HEK293 (cell line): ENCODE measurements at regions not wholly inside any gene's neighbourhood (a gene's known extent, or its start where the extent isn't known, plus 50 kb on each side); places are given as distances from the start of the nearest gene placed in this dataset.

Source experiments
- CTCF ChIA-PET: fragments of 350-600 bp; formaldehyde crosslinking; extraction: SDS; loops from one replicate; lab custom pipeline; 2021; ENCODE audit warnings: antibody characterized with exemption; lab: Yijun Ruan, JAX
- POLR2A ChIA-PET: fragments of 300-600 bp; formaldehyde crosslinking; extraction: SDS; loops from one replicate; lab custom pipeline; 2020; ENCODE audit warnings: antibody characterized with exemption, inconsistent platforms; lab: Yijun Ruan, JAX
- H3K27ac ChIP-seq: fragments of 200-500 bp; sonication (Bioruptor generic); 2 replicates; pipeline ENCODE4 v1.5.1; 2014; ENCODE audit warnings: low read depth, low read length, control low read depth, inconsistent platforms; ENCODE audit errors: extremely low read depth
- H3K36me3 ChIP-seq, 2 experiments: fragments of 200-500 bp in 1 of 2; sonication (Bioruptor generic) in 1 of 2; 1 replicate in 1 of 2; 2 replicates in 1 of 2; pipeline ENCODE4 v1.5.1; 2014 to 2017; ENCODE audit warnings: inconsistent platforms in 2 of 2, low read length in 2 of 2; ENCODE audit not compliant: control insufficient read depth in 2 of 2, insufficient read depth in 1 of 2
- H3K4me1 ChIP-seq: fragments of 200-500 bp; sonication (Bioruptor generic); 2 replicates; pipeline ENCODE4 v1.5.1; 2014; ENCODE audit warnings: mild to moderate bottlenecking, low read length, inconsistent platforms; ENCODE audit not compliant: control insufficient read depth, insufficient read depth
- H3K4me3 ChIP-seq: 2 replicates; pipeline ENCODE4 v1.5.1; 2011; ENCODE audit warnings: low read depth, mild to moderate bottlenecking, control low read depth, low read length, moderate library complexity
- H3K9me3 ChIP-seq: fragments of 200-500 bp; sonication (Bioruptor generic); 2 replicates; pipeline ENCODE4 v1.5.1; 2014; ENCODE audit warnings: low read depth, low read length, inconsistent platforms; ENCODE audit not compliant: control insufficient read depth, insufficient read depth
- KLF16 ChIP-seq: fragments of 450-650 bp; formaldehyde crosslinking; IDR thresholded peaks from 2 replicates; pipeline ENCODE4 v1.5.1; 2017; ENCODE audit warnings: missing biosample characterization, missing genetic modification characterization
- PATZ1 ChIP-seq: fragments of 450-650 bp; formaldehyde crosslinking; IDR thresholded peaks from 2 replicates; pipeline ENCODE4 v1.5.1; 2016; ENCODE audit warnings: missing biosample characterization, missing genetic modification characterization
- SALL2 ChIP-seq: fragments of 450-650 bp; formaldehyde crosslinking; IDR thresholded peaks from 2 replicates; pipeline ENCODE4 v1.5.0; 2017; ENCODE audit warnings: missing biosample characterization, mild to moderate bottlenecking, missing genetic modification characterization, borderline replicate concordance
- ZBTB8A ChIP-seq: fragments of 450-650 bp; formaldehyde crosslinking; IDR thresholded peaks from 2 replicates; pipeline ENCODE4 v1.5.1; 2016; ENCODE audit warnings: missing biosample characterization, missing genetic modification characterization
- ZIC2 ChIP-seq: fragments of 450-650 bp; formaldehyde crosslinking; IDR thresholded peaks from 2 replicates; pipeline ENCODE4 v1.5.1; 2016; ENCODE audit warnings: missing biosample characterization, missing genetic modification characterization
- ZNF175 ChIP-seq: fragments of 450-650 bp; formaldehyde crosslinking; IDR thresholded peaks from 2 replicates; pipeline ENCODE4 v1.5.1; 2016; ENCODE audit warnings: missing biosample characterization, missing genetic modification characterization
- ZNF19 ChIP-seq: fragments of 450-650 bp; formaldehyde crosslinking; IDR thresholded peaks from 2 replicates; pipeline ENCODE4; 2016; ENCODE audit warnings: missing biosample characterization, missing genetic modification characterization, low read depth
- ZNF280C ChIP-seq: fragments of 450-650 bp; formaldehyde crosslinking; IDR thresholded peaks from 2 replicates; pipeline ENCODE4 v1.5.1; 2016; ENCODE audit warnings: missing biosample characterization, missing genetic modification characterization
- ZNF394 ChIP-seq: fragments of 450-650 bp; formaldehyde crosslinking; IDR thresholded peaks from 2 replicates; pipeline ENCODE4 v1.5.1; 2016; ENCODE audit warnings: missing biosample characterization, missing genetic modification characterization, mild to moderate bottlenecking, moderate library complexity, borderline replicate concordance
- ZNF416 ChIP-seq: fragments of 450-650 bp; formaldehyde crosslinking; IDR thresholded peaks from 2 replicates; pipeline ENCODE4 v1.5.1; 2016; ENCODE audit warnings: missing biosample characterization, missing genetic modification characterization
- ZNF514 ChIP-seq: fragments of 450-650 bp; formaldehyde crosslinking; IDR thresholded peaks from 2 replicates; pipeline ENCODE4 v1.5.1; 2016; ENCODE audit warnings: missing biosample characterization, missing genetic modification characterization
- ZNF548 ChIP-seq: fragments of 450-650 bp; formaldehyde crosslinking; IDR thresholded peaks from 2 replicates; pipeline ENCODE4 v1.5.1; 2016; ENCODE audit warnings: missing biosample characterization, missing genetic modification characterization
- ZNF549 ChIP-seq: fragments of 450-650 bp; IDR thresholded peaks from 2 replicates; pipeline ENCODE4 v1.5.1; 2018; ENCODE audit warnings: missing biosample characterization, missing genetic modification characterization, mild to moderate bottlenecking, inconsistent platforms, moderate library complexity
- ZNF580 ChIP-seq: fragments of 450-650 bp; formaldehyde crosslinking; IDR thresholded peaks from 2 replicates; pipeline ENCODE4 v1.5.1; 2016; ENCODE audit warnings: missing biosample characterization, missing genetic modification characterization
- ZNF658 ChIP-seq: fragments of 450-650 bp; formaldehyde crosslinking; IDR thresholded peaks from 2 replicates; pipeline ENCODE4; 2016; ENCODE audit warnings: missing biosample characterization, missing genetic modification characterization
- ZNF837 ChIP-seq: fragments of 450-650 bp; formaldehyde crosslinking; IDR thresholded peaks from 2 replicates; pipeline ENCODE4 v1.5.1; 2016; ENCODE audit warnings: missing biosample characterization, missing genetic modification characterization
- TF ChIP-seq, protein P1 (sequence below): fragments of 450-650 bp; formaldehyde crosslinking; IDR thresholded peaks from 2 replicates; pipeline ENCODE4 v1.5.1; 2016; ENCODE audit warnings: missing biosample characterization, missing genetic modification characterization
- TF ChIP-seq, protein P2 (sequence below): fragments of 450-650 bp; IDR thresholded peaks from 2 replicates; pipeline ENCODE4 v1.5.1; 2018; ENCODE audit warnings: missing biosample characterization, mild to moderate bottlenecking, missing genetic modification characterization

DNA sequence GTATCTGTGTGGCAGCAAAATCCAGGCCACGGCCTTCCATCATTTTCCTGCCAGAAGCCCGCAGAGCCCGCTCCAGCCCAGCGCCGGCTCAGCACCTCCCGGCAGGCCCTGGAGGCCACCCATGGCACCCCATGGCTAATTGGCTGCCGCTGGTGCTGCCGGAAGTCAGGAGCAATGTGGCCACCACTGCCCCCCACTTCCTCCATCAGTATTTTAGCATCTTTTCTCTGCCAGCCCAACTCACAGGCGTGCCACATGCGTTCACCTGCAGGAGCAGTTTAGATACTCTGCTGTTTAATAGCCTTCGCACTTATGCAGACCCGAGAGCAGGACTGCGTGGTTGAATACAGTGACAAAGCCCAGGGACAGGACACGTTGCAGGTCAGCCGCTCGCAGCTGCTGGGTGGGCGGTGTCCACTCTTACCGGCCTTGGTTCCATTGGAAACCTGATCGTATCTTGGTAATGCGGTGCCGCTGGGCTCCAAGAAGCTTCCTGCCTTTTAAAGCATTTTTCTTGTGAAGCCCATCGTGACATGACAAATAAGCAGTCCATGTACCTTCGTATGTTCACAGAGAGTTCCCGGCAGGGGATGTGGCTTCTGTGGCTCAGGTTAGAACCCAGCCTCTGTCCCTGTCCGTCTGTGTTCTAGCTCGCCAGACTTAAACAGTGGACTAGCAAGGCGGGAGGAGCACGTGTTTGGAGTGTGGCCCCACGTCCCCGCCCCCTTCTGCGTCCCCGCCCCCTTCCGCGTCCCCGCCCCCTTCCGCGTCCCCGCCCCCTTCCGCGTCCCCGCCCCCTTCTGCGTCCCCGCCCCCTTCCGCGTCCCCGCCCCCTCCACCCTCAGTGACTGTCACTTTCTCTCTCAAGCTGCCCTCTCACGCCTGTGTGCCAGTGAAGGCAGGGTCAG lies 162.0 kb upstream of the SOX1 start (continued):
- TF ChIP-seq, protein P1, sequence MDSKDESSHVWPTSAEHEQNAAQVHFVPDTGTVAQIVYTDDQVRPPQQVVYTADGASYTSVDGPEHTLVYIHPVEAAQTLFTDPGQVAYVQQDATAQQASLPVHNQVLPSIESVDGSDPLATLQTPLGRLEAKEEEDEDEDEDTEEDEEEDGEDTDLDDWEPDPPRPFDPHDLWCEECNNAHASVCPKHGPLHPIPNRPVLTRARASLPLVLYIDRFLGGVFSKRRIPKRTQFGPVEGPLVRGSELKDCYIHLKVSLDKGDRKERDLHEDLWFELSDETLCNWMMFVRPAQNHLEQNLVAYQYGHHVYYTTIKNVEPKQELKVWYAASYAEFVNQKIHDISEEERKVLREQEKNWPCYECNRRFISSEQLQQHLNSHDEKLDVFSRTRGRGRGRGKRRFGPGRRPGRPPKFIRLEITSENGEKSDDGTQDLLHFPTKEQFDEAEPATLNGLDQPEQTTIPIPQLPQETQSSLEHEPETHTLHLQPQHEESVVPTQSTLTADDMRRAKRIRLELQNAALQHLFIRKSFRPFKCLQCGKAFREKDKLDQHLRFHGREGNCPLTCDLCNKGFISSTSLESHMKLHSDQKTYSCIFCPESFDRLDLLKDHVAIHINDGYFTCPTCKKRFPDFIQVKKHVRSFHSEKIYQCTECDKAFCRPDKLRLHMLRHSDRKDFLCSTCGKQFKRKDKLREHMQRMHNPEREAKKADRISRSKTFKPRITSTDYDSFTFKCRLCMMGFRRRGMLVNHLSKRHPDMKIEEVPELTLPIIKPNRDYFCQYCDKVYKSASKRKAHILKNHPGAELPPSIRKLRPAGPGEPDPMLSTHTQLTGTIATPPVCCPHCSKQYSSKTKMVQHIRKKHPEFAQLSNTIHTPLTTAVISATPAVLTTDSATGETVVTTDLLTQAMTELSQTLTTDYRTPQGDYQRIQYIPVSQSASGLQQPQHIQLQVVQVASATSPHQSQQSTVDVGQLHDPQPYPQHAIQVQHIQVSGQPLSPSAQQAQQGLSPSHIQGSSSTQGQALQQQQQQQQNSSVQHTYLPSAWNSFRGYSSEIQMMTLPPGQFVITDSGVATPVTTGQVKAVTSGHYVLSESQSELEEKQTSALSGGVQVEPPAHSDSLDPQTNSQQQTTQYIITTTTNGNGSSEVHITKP (tag by site-specific recombination), result no peak
- TF ChIP-seq ZBTB8A (tag by site-specific recombination) (no peak), ZNF175 (tag by site-specific recombination) (no peak), ZNF837 (tag by site-specific recombination) (no peak), ZNF394 (tag by site-specific recombination) (no peak), ZNF580 (tag by site-specific recombination) (no peak), ZNF514 (tag by site-specific recombination) (no peak)
- TF ChIP-seq, all 188 proteins: peak for 0

DNA sequence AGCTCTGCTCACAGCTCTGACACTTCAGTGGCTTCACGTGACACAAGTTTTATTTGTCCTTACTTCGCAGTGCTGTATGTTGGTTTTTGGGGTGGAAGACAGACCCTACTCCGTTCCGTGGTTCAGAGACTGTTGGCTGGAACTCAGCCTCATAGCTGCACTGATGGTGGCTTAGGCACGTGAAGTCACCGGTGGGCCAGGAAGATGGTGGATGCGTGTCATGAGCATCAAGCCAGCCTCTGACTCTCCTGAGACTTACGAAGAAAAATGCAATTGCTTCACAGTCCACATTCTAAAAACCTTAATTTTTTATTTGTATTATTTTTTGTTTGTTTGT lies 161.4 kb upstream of the SOX1 start:
- POLR2A ChIA-PET, result no interaction called here
- H3K9me3 ChIP-seq, result no peaks in the 10 kb centered on the region
- no peak overlapping the region for H3K27ac ChIP-seq
- CTCF ChIA-PET, result no interaction called here
- TF ChIP-seq, protein P2, sequence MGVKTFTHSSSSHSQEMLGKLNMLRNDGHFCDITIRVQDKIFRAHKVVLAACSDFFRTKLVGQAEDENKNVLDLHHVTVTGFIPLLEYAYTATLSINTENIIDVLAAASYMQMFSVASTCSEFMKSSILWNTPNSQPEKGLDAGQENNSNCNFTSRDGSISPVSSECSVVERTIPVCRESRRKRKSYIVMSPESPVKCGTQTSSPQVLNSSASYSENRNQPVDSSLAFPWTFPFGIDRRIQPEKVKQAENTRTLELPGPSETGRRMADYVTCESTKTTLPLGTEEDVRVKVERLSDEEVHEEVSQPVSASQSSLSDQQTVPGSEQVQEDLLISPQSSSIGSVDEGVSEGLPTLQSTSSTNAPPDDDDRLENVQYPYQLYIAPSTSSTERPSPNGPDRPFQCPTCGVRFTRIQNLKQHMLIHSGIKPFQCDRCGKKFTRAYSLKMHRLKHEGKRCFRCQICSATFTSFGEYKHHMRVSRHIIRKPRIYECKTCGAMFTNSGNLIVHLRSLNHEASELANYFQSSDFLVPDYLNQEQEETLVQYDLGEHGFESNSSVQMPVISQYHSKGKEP (tag by site-specific recombination), result no peak
- TF ChIP-seq ZIC2, result no peak
- H3K4me1 ChIP-seq, result no peaks in the 10 kb centered on the region
- H3K36me3 ChIP-seq, result no peaks in the 10 kb centered on the region
- H3K4me3 ChIP-seq, result no peak overlapping the region

- H3K36me3 ChIP-seq, result no peaks in the 10 kb centered on the region
- CTCF ChIA-PET, result no interaction called here
These were observed 160.6 kb upstream of the SOX1 start for GRCh38 chr13:111906306-111906705.

More at GRCh38 chr13:111906306-111906705, 160.6 kb upstream of the SOX1 start:
- no peak overlapping the region for H3K4me3 ChIP-seq
- TF ChIP-seq ZNF658 (tag by site-specific recombination) (no peak), ZNF416 (tag by site-specific recombination) (no peak), ZNF394 (tag by site-specific recombination) (no peak), KLF16 (tag by site-specific recombination) (no peak), ZNF19 (tag by site-specific recombination) (no peak), ZNF175 (tag by site-specific recombination) (no peak), SALL2 (no peak), ZNF549 (tag by site-specific recombination) (no peak), ZNF548 (no peak), PATZ1 (tag by site-specific recombination) (no peak), ZNF280C (tag by site-specific recombination) (no peak)
- no peaks in the 10 kb centered on the region for H3K4me1 ChIP-seq
- no peaks in the 10 kb centered on the region for H3K9me3 ChIP-seq
- no peak overlapping the region for H3K27ac ChIP-seq
- POLR2A ChIA-PET, result no interaction called here
